HG03575 (cell line): ENCODE measurements at regions not wholly inside any gene's neighbourhood (a gene's known extent, or its start where the extent isn't known, plus 50 kb on each side); places are given as distances from the start of the nearest gene placed in this dataset.
"Not testable (repeated sequence)": the region's sequence is repeated elsewhere in the genome, so short reads cannot be mapped to it uniquely, and the experiment has no call there.

Experiments
- ATAC-seq: cut with Tn5 transposase; IDR thresholded peaks from one replicate; pipeline ENCODE4 v1.9.1; 2021; ENCODE audit not compliant: unreplicated experiment, insufficient number of reproducible peaks, low FRiP score; ENCODE audit errors: extremely low read depth

DNA sequence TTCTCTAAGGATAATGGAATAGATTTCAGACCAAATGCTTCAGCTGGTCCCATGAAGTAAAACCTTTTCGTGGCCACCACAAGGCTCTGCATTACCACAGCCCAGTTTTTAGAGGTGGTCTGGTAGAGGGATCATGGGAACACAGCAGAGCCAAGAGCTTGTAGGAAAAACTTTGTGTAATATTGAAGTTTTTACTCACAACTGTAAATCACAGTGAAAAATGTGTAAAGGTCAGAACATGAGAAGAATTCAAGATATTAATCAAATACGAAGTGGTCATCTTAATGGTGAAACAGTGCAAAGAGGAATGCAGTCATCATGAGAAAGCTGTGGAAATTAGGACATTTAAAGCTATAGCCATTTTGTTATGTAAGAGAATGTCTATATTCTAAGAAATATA lies 197.5 kb downstream of the NPR3 start:
- no peak for ATAC-seq

DNA sequence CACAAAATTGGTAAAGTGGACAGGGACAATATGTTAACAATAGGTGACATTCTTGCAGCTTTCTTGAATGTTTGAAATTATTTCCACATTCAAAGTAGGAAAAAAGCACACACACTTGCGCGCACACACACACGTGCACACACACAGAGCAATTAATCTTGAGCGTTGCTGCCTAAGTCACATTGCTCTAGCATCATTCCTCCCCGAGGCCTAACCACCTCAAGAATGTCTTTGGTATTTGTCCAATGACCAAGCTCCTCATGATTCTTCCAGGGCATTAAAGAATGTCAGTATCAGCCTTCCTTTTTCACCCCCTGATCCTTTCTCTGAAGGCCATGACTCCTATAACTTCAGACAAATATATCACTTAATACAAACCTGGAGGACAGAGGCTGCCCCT lies 198.1 kb downstream of the NPR3 start:
- ATAC-seq, result no peak

DNA sequence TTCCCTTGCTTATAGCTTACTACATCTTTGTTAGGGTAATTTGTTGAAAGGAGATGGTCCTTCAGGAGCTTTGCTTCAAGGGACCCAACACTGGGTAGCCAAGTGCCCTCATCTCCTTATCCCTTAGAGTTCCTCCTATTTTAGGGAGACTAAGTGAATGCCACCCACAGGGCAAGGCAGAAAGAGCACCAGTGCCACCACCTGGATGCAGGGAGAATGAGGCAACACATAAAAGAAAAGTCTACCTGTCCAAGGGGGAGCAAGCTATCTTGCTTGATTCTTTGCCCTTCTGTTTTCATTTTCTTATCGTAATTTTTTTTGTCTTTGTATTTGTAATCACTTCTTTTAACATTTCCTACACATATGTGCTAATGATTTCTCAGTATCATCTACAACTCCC lies 205.5 kb downstream of the NPR3 start:
- ATAC-seq, result no peak

DNA sequence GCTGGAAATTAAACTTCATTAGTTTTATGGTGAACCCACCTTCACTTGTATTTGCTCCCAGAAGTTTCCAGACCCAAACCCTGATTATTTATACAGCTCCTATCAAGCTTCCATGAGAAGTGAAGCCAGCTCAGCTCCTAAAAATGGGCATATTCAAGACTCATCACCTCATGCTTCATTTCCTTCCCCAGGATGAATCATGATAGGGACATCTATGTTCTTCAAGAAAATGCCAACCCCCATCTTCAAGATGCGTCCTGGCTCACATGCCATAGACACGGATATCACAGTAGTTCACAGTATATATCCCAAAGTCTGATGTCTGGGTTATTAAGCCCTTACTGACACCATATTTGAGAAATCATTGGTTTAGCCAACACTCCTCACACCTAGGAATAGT lies 217.6 kb downstream of the NPR3 start:
- no peak for ATAC-seq

DNA sequence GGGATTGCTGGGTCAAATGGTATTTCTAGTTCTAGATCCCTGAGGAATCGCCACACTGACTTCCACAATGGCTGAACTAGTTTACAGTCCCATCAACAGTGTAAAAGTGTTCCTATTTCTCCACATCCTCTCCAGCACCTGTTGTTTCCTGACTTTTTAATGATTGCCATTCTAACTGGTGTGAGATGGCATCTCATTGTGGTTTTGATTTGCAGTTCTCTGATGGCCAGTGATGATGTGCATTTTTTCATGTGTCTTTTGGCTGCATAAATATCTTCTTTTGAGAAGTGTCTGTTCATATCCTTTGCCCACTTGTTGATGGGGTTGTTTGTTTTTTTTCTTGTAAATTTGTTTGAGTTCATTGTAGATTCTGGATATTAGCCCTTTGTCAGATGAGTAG lies 220.3 kb downstream of the NPR3 start:
- not testable (repeated sequence) for ATAC-seq

DNA sequence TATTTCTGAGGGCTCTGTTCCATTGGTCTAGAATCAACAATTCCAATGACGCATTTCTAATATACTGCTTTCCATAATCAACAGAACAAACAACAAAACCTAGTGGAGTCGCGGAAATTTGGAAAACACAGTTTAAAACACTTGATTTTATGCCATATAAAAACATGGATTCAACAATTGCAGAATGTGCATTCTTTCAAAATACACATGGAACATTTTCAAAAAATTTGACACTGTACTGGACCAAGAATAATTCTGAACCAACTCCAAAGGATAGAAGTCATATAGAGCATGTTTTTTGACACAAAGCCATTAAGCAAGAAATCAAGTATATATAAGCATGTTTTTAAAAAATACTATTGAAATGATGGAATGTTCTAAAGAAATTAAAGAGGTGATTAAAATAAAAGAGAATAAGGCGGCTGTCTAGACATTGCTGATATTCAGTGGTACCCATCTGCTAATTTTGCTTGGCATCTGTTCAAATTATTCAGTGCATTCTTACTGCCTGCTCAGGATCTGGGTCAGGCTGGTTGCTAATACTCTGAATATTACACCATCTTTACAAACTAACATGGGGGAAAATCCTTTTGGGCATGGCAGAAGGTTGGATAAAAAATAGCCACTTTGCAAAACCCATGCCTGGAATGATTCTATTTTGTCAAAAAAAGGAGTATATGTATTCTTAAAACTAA lies 221.3 kb downstream of the NPR3 start:
- no peak for ATAC-seq

DNA sequence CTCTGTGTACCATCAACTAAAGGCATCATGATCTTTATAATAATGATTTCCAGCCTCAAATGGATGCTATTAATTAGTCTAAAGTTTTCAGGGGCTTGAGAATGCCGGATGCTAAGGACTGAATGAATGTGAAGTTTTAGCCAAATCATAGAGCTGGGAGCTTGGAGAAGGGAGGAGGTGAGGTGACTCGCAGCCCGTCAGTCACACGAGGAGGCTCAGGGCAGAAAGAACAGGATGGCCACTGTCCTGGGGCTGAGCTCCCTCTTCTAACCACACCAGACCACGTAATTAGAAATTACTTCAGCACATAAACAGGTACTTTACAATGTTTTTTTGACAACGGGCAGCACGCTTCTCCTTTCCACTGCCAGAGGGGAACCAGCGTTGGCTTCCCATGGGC lies 222.6 kb downstream of the NPR3 start:
- no peak for ATAC-seq

DNA sequence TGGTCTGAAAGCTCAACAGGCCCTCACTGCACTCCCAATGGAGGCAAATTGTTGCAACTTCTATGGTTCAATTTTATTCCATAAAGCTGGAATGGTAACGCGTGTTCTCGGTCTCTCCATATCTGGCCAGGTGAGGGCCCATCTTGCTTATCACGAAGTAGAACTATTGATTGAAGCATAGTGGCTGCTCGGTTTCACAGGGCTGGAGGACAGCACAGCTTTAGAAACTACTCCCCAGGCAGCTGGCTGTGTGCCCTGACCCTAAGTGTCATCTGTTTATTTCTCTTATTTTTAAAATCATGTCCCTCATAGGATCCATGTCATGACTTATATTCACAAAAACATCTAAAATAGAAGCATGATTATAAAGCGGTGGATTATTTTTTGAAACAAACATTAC lies 223.4 kb downstream of the NPR3 start:
- ATAC-seq, result no peak

DNA sequence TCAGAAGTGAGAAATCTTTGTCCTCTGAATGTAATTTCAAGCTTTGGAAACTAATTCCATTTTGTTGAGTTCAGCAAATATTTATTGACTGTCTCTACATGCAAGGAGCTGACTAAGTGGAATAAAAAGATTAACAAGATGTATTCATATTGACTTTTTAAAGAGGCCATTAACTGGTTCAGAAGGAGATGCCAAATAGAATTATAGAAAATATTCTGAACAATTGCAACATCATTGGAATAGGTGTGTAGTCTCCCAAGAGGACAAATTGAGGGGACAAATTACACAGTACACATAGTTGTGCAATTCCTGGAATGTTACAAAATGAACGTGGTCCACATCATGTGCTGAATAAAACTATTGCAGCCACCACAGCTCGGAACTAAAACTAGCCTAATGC lies 224.2 kb downstream of the NPR3 start:
- no peak for ATAC-seq

DNA sequence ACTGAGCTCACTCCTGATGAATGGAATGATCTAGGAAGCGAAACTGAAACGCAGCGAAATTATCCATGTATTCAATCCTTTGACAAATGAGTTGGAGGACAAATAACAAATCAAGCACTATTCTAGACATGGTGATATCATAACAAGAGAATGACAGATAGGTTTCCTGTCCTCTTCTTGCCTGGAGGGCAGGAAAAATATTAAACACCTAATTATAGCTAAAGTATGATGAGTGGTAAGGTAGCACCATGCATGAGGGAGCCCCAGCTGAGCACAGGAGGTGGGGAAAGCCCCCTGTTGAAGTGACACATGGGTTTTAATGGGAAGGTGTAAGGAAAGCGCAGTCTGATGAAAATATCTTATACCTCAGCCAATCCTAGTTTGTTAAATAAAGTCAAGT lies 225.2 kb downstream of the NPR3 start:
- ATAC-seq, result no peak

DNA sequence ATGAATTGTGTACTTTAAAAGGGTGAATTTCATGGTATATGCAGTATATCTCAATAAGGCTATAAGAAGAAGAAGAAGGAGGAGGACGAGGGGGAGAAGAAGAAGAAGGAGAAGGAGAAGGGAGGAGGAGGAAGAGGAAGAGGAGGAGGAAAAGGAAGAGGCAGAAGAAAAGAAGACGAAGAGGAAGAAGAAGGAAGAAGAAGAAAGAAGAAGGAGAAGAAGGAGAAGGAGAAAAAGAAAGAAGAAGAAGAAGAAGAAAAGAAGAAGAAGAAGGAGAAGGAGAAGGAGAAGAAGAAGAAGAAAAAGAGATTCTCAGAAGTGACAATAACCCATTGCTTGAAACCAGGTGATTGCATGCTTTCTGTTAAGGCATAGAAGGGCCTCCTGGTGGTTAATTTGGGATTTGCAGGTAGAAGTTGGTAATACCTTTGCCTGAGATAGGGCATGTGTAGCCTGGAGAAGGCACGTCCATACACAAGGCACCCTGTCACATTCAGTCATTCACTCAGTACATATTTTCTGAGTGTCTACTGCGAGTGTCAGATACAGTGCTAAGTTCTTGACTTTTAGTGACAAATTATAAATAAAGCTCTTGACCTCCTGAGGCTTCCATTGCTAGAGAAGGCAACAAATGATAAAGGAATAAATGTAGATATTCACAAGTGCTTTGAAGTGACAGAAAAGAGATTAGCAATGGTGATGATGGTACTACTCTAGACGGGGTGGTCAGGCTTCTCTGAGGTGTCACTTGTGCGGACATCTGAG lies 231.3 kb downstream of the NPR3 start:
- no peak for ATAC-seq

DNA sequence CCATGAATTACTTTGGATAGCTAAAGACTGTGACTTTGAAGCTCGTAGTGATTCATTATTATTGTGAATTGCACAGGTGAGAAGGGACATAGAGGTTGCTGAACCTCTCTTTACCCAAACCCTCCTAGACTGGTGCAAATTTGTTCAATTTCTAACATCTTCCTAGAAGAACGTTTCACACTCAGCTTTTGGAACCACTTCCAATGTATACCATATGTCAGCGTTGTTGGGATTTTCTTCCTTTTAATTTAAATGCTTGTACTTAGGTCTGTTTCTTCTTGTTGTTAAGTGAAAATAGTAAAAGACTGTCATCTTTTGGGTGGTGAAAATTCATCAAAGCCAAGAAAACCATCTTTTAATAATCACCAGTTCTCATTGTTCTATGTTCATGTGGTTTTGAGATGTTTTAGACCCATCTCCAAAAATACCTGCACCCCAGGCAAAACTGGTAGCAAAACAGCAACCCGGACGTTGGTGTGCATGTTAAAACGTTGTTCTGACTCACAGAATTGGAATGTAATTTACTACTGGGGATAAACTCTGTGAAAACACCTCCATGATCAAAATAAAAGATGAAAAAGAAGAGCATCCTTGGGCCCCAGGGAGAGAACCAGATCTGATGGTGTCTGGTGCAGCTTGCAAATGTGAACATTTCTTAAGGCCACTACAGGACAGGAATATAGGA lies 238.3 kb downstream of the NPR3 start:
- ATAC-seq, result no peak

DNA sequence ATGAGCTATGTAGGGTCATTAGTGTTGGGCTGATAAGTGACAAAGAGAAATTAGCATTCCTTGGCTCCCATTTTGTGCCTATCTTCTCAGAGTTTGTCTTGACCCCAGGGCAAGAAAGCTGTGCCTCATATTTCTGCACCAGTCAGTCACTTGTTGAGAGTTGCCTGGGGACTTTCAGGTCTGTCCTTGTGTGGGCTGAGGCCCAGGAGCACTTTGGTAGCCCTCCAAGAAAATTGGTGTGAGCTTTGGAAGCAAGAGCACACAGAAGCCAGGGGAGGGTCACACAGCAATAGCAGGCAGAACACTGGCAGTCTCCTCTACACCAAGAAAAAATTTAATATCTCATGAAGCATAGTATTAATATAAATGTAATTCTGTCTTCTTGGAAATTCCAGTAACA lies 239.9 kb downstream of the NPR3 start:
- no peak for ATAC-seq

DNA sequence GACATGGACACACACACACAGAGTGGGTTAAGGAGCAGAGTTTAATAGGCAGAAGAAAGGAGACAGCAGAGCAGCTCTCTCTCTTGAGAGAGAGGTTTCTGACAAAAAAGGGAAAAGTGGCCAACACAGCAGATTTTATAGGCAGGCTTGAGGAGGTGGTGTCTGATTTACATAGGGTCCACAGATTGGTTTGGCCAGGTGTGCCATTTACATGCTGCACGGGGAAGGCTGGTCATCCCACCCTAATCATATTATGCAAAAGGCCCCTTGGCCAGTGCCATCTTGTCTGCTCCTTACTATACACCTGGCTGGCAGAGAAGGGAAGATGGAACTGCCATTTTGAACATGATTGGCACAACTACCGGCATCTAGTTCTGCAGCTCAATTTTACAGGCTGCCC lies 240.8 kb downstream of the NPR3 start:
- ATAC-seq, result no peak

DNA sequence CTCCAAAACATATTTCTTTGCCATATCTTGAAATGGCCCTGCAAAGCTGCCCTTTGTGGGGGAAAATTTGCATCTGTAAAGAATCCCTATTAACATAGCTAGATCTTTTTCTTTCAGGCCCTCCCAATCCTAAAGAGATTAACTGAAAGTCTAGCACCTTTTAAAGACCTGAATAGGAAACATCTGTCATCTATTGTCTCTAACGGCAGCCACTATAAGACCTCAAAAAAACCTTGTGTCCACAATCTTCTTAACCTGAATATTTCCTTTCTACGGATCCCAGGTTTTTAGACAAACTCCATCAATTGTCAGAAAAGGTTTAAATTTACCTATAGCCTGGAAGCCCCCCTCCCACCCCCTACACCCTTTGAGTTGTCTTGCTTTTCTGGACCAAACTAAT lies 241.3 kb downstream of the NPR3 start:
- not testable (repeated sequence) for ATAC-seq

DNA sequence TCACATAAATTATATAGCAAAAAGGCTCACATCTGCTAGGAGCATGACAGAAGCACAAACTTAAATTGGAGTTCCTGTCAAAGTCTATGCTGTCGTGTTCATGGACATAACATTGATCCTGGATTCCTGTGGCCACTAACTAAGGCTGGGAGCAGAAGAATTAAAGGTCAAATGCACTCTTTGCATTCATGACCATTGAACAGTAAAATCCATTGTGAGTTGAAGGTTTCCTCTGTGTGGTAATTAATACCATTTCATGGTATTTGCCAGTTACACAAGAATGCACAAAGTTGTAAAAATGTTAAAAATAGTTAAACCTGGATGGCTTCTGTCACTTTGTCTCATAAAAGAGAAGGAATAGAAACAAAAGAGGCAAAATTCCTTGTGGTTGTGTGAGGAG lies 242.6 kb downstream of the NPR3 start:
- no peak for ATAC-seq

DNA sequence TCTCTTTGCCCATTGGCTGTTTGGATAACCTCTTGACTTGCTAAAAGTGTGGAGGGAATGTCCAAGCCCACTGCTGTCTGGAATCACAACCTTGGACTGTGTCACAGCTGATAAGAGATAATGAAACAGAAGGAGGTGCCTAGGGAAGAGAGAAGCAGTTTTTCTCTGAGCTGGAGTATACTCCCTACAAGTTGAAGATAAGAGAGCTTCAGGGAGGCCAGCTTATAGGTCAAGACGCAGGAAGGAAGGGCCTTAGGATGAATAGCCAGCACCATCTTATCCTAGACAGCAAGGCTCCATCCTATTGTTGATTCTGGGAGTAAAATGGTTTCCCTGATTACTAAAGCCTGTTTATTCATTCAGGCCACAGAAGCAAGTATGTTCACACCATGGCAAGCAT lies 244.7 kb downstream of the NPR3 start:
- no peak for ATAC-seq

DNA sequence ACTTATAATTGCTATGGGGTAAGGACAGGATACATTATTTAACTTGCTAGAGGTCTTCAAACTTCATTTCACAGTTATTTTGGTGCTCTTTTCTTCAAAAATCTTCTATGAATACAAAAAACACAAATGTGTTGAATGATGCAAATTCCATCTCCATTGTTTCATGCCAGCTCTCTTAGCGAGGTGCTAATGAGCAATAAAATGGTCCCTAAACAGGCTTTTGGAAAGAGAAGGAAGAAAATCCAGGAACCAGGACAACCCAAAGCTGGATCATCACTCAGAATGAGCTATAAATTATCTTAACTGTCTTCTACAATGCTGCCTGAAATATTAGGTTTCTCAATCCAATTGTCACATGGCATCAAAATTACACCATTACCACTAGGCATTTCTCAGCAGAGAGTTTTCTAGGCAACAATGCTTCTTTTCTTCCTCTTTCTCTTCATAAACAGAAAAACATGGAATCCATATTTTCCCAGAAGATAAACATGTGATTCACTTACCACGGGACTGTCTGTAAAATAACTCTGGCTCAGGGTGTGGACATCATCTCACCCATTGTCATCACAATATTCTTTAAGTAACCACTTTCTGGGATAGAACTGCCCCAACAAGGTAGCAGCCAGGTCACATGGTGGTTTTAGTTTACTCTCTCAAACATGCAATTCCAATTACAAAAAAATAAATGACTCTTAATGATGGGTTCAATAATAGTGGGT lies 249.4 kb downstream of the NPR3 start:
- no peak for ATAC-seq

DNA sequence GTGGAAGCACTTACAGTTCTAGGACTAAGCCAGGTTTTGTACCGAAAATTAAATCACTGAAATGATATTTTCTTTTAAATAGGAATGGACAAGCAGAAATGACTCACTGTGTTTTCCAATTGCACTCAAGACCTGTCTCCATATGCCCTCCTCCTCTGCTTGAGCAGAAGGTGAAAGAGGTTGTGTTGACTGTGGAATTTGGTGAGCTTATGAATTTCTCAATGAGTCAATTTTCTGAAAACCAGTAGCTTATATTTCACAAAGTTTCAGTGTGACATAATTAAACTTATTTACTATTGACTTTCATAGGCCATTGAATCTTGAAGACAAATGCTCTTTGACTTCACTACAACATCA lies 249.9 kb downstream of the NPR3 start:
- ATAC-seq, result no peak

DNA sequence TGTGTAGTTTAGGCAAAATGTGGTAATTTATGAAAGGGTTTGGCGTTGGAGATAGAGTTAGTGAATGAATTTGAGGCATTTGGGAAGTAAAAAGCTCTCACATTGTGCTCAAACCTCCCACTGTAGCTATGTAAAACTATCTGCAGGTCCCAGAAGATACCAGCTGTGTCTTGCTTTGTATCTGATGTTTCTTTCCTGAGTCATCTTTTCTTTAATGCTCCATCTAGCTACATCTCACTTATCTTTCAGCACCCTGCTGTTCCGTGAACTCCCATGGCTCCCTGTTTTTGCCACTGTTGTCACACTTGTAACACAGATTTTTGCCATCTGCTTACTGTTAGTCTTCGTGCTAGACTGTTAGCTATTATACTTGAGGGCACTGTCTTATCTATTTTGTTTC lies 253.1 kb downstream of the NPR3 start:
- no peak for ATAC-seq
